Fibroblast of the aortic adventitia (primary cell): ENCODE measurements at regions not wholly inside any gene's neighbourhood (a gene's known extent, or its start where the extent isn't known, plus 50 kb on each side); places are given as distances from the start of the nearest gene placed in this dataset.
"Not testable (repeated sequence)": the region's sequence is repeated elsewhere in the genome, so short reads cannot be mapped to it uniquely, and the experiment has no call there.

Source experiments
- DNase-seq: peaks from one replicate; pipeline ENCODE4 v3.0.0-alpha.2; 2010; ENCODE audit warnings: low read depth
- H3K4me3 ChIP-seq: 2 replicates; pipeline ENCODE4 v1.5.1; 2011; ENCODE audit warnings: low read depth, mild to moderate bottlenecking, control low read depth, low read length, moderate library complexity
- CTCF ChIP-seq: IDR thresholded peaks from 2 replicates; pipeline ENCODE4 v1.5.1; 2011; ENCODE audit warnings: mild to moderate bottlenecking, low read length, control low read depth, inconsistent platforms; ENCODE audit not compliant: insufficient read depth

GRCh38 chr21:19076031-19076430, 672.4 kb upstream of the TMPRSS15 start:
- TF ChIP-seq CTCF = no peak
- no peak for DNase-seq
- no peak overlapping the region for H3K4me3 ChIP-seq

GRCh38 chr21:19109694-19110093, 706.1 kb upstream of the TMPRSS15 start:
- no peak overlapping the region for H3K4me3 ChIP-seq
- TF ChIP-seq CTCF = no peak
- DNase-seq = no peak

- DNase-seq, H3K4me3 ChIP-seq: not testable (repeated sequence)
Measured at GRCh38 chr21:19119259-19119658, 715.7 kb upstream of the TMPRSS15 start.

- H3K4me3 ChIP-seq = no peak overlapping the region
- DNase-seq = no peak
- TF ChIP-seq CTCF = no peak
Measured at GRCh38 chr21:19120591-19120990, 717.0 kb upstream of the TMPRSS15 start.

- DNase-seq = no peak
Measured at GRCh38 chr21:19122356-19122755, 718.8 kb upstream of the TMPRSS15 start.

GRCh38 chr21:19123053-19123452, 719.5 kb upstream of the TMPRSS15 start:
- no peak for DNase-seq
- TF ChIP-seq CTCF = no peak
- no peak overlapping the region for H3K4me3 ChIP-seq

More at GRCh38 chr21:19122356-19122755, 718.8 kb upstream of the TMPRSS15 start:
- no peak overlapping the region for H3K4me3 ChIP-seq
- TF ChIP-seq CTCF = no peak

GRCh38 chr21:19123525-19123924, 719.9 kb upstream of the TMPRSS15 start:
- no peak for TF ChIP-seq CTCF
- no peak overlapping the region for H3K4me3 ChIP-seq
- no peak for DNase-seq
